ENCODE measurements at regions not wholly inside any gene's neighbourhood (a gene's known extent, or its start where the extent isn't known, plus 50 kb on each side); places are given as distances from the start of the nearest gene placed in this dataset.

GRCh38 chr21:34260277-34261008, 103.4 kb upstream of the KCNE2 start:
- no peak for TF ChIP-seq CTCF (conservative IDR thresholded peaks at IDR 0.05 in 1 of 2, IDR thresholded peaks at IDR 0.05 in 1 of 2; ENCODE audit: extremely low read depth in 1 of 2, insufficient read depth in 1 of 2, low read depth in 1 of 2, low read length in 2 of 2)
- TF ChIP-seq EZH2 (IDR thresholded peaks at IDR 0.05; ENCODE audit: borderline replicate concordance, low read length): no peak

Data from mammary epithelial cell (primary cell).